Fibroblast of mammary gland (primary cell): ENCODE measurements at regions not wholly inside any gene's neighbourhood (a gene's known extent, or its start where the extent isn't known, plus 50 kb on each side); places are given as distances from the start of the nearest gene placed in this dataset.

Source experiments
- DNase-seq: peaks from one replicate; pipeline ENCODE4 v3.0.0-alpha.2; 2010; ENCODE audit warnings: low read depth
- H3K4me3 ChIP-seq: 2 replicates; pipeline ENCODE4 v1.5.1; 2011; ENCODE audit warnings: low read depth, mild to moderate bottlenecking, low read length, moderate library complexity; ENCODE audit not compliant: control insufficient read depth
- TF ChIP-seq, protein P1 (sequence below): conservative IDR thresholded peaks from 2 replicates; pipeline ENCODE4 v1.5.1; 2011; ENCODE audit warnings: low read depth, low read length, inconsistent platforms; ENCODE audit not compliant: control insufficient read depth, insufficient read depth

- TF ChIP-seq, protein P1, sequence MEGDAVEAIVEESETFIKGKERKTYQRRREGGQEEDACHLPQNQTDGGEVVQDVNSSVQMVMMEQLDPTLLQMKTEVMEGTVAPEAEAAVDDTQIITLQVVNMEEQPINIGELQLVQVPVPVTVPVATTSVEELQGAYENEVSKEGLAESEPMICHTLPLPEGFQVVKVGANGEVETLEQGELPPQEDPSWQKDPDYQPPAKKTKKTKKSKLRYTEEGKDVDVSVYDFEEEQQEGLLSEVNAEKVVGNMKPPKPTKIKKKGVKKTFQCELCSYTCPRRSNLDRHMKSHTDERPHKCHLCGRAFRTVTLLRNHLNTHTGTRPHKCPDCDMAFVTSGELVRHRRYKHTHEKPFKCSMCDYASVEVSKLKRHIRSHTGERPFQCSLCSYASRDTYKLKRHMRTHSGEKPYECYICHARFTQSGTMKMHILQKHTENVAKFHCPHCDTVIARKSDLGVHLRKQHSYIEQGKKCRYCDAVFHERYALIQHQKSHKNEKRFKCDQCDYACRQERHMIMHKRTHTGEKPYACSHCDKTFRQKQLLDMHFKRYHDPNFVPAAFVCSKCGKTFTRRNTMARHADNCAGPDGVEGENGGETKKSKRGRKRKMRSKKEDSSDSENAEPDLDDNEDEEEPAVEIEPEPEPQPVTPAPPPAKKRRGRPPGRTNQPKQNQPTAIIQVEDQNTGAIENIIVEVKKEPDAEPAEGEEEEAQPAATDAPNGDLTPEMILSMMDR: no peak
- no peak overlapping the region for H3K4me3 ChIP-seq
These were observed 167.2 kb upstream of the ANK2 start for GRCh38 chr4:112882286-112882685.

GRCh38 chr4:112884406-112884805 lies 165.0 kb upstream of the ANK2 start:
- no peak for DNase-seq
- H3K4me3 ChIP-seq: no peak overlapping the region
- TF ChIP-seq, protein P1: no peak

More at GRCh38 chr4:112882286-112882685, 167.2 kb upstream of the ANK2 start:
- DNase-seq: no peak

- no peak for DNase-seq
- H3K4me3 ChIP-seq: no peak overlapping the region
- TF ChIP-seq, protein P1: no peak
These were observed 163.6 kb upstream of the ANK2 start for GRCh38 chr4:112885897-112886296.

DNA sequence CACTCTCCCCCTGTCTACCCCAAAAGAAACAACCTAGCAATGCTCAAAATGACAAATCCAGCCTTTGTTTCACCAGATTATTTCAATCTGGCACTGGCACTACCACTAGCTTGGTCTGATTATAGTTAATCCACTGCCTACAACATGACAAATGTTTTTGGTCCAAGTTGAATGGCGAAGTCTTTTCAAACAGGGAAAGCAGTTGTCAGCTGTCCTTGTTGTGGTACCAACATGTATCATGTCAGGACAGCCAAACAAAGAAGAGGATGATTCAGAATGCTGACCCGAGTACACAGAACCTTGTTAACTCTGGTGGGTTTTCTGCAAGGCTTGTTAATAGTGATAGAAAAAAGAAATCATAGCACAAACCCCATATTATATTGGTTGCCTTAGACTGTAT lies 160.8 kb upstream of the ANK2 start:
- no peak overlapping the region for H3K4me3 ChIP-seq
- TF ChIP-seq, protein P1: no peak
- no peak for DNase-seq

DNA sequence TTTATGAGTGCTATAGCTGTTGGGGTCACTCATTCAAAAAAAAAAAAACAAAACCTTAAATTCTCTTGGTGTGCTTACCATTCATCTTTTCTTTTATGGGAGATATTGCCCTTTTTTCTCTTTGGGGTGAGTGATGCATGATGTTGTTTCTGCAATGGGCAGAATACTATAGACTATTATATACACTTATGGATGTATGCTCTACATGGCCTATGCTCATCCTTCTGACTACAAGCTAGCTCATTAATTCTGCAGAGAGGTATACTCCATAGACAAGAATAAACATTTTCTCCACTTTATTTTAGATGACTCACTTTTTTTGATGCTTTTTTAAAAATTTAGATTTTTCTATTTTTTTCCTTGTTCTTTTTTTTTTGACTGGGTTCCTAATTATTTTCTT lies 160.3 kb upstream of the ANK2 start:
- TF ChIP-seq, protein P1: no peak
- DNase-seq: no peak
- peak overlapping the region; percentile 3 for H3K4me3 ChIP-seq

- peak; percentile 95 for DNase-seq
- H3K4me3 ChIP-seq: peak overlapping the region; percentile 28
- TF ChIP-seq, protein P1: no peak
These were observed 159.6 kb upstream of the ANK2 start for GRCh38 chr4:112889619-112890527.
